ENCODE measurements at regions not wholly inside any gene's neighbourhood (a gene's known extent, or its start where the extent isn't known, plus 50 kb on each side); places are given as distances from the start of the nearest gene placed in this dataset.
A peak's percentile ranks its signal among the peaks of the same experiment; 100 is the strongest.

- H3K27me3 Mint-ChIP-seq (ENCODE audit: insufficient read depth, low read depth), result peaks cover 5% of the 10 kb centered on the region
- no peak for TF ChIP-seq CTCF (IDR thresholded peaks at IDR 0.05)
- no peak for TF ChIP-seq EZH2phosphoT487 (IDR thresholded peaks at IDR 0.05)
- no peak for TF ChIP-seq EZH2 (IDR thresholded peaks at IDR 0.05)
- Histone ChIP-seq H2AFZ (replicated peaks) (no peak overlapping the region), H3K36me3 (no peaks in the 10 kb centered on the region), H3K4me2 (no peak overlapping the region), H3K27me3 (no peaks in the 10 kb centered on the region), H3K4me1 (peaks cover 10% of the 10 kb centered on the region), H3K4me3 (no peak overlapping the region), H3K79me2 (ENCODE audit: low read depth) (no peaks in the 10 kb centered on the region), H3F3A (ENCODE audit: low read depth) (no peaks in the 10 kb centered on the region), H3K9me3 (ENCODE audit: low read depth) (no peaks in the 10 kb centered on the region), H3K9ac (no peak overlapping the region), H4K20me1 (ENCODE audit: low read depth) (no peaks in the 10 kb centered on the region), H3K27ac (no peak overlapping the region)
- H3K4me1 Mint-ChIP-seq, result peaks cover 15% of the 10 kb centered on the region
- no peak overlapping the region for H3K27ac Mint-ChIP-seq
- no peak overlapping the region for H3K4me3 Mint-ChIP-seq
- no peaks in the 10 kb centered on the region for H3K36me3 Mint-ChIP-seq
- DNase-seq (ENCODE audit: low spot score), result no peak
- no peaks in the 10 kb centered on the region for H3K9me3 Mint-ChIP-seq
Observed at GRCh38 chr3:130841357-130841756, 52.5 kb upstream of the ATP2C1 start.

GRCh38 chr3:130843441-130843840, 50.4 kb upstream of the ATP2C1 start:
- H3K27me3 ChIP-seq, result no peaks in the 10 kb centered on the region
- H3F3A ChIP-seq (ENCODE audit: low read depth), result no peaks in the 10 kb centered on the region
- H3K79me2 ChIP-seq (ENCODE audit: low read depth), result no peaks in the 10 kb centered on the region
- DNase-seq (ENCODE audit: low spot score), result no peak
- peaks cover 5% of the 10 kb centered on the region for H3K27me3 Mint-ChIP-seq (ENCODE audit: insufficient read depth, low read depth)
- no peak overlapping the region for H3K27ac Mint-ChIP-seq
- no peak overlapping the region for H3K27ac ChIP-seq
- H3K9ac ChIP-seq, result no peak overlapping the region
- no peak overlapping the region for H3K4me2 ChIP-seq
- peak overlapping the region; percentile 34 for H2AFZ ChIP-seq (replicated peaks)
- no peaks in the 10 kb centered on the region for H3K9me3 Mint-ChIP-seq
- no peak overlapping the region for H3K4me3 ChIP-seq
- H3K4me1 ChIP-seq, result peaks cover 10% of the 10 kb centered on the region
- H3K9me3 ChIP-seq (ENCODE audit: low read depth), result no peaks in the 10 kb centered on the region
- peaks cover 15% of the 10 kb centered on the region for H3K4me1 Mint-ChIP-seq
- TF ChIP-seq CTCF (IDR thresholded peaks at IDR 0.05), result no peak
- H3K36me3 Mint-ChIP-seq, result no peaks in the 10 kb centered on the region
- H3K4me3 Mint-ChIP-seq, result no peak overlapping the region
- no peaks in the 10 kb centered on the region for H4K20me1 ChIP-seq (ENCODE audit: low read depth)
- no peaks in the 10 kb centered on the region for H3K36me3 ChIP-seq

All from neural progenitor cell (in vitro differentiated cells).